Non-pigmented ciliary epithelial cell (primary cell): ENCODE measurements at regions not wholly inside any gene's neighbourhood (a gene's known extent, or its start where the extent isn't known, plus 50 kb on each side); places are given as distances from the start of the nearest gene placed in this dataset.
"Not testable (repeated sequence)": the region's sequence is repeated elsewhere in the genome, so short reads cannot be mapped to it uniquely, and the experiment has no call there.

Experiments used
- DNase-seq: peaks from one replicate; pipeline ENCODE4 v3.0.0-alpha.2; 2010; ENCODE audit warnings: low read depth

- no peak for DNase-seq
Observed at GRCh38 chr1:103469801-103470200, 55.7 kb upstream of the RNPC3 start.

DNA sequence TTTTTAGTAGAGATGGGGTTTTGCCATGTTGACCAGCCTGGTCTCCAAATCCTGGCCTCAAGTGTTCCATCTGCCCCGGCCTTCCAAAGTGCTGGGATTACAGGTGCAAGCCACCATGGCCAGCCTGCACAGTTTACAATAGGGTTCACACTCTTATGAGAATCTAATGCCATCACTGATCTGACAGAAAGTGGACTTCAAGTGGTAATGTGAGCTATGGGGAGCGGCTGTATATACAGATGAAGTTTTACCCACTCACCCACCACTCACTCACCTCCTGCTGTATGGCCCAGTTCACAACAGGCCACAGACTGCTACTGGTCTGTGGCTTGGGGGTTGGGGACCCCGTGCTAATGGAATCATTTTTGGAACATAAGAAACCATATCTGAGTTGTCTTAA, 58.4 kb upstream of the RNPC3 start:
- no peak for DNase-seq

GRCh38 chr1:103461161-103462105, 64.1 kb upstream of the RNPC3 start:
- DNase-seq = no peak

- no peak for DNase-seq
Observed at GRCh38 chr1:103460511-103460910, 65.0 kb upstream of the RNPC3 start.

GRCh38 chr1:103459346-103459745, 66.2 kb upstream of the RNPC3 start:
- DNase-seq = no peak

DNA sequence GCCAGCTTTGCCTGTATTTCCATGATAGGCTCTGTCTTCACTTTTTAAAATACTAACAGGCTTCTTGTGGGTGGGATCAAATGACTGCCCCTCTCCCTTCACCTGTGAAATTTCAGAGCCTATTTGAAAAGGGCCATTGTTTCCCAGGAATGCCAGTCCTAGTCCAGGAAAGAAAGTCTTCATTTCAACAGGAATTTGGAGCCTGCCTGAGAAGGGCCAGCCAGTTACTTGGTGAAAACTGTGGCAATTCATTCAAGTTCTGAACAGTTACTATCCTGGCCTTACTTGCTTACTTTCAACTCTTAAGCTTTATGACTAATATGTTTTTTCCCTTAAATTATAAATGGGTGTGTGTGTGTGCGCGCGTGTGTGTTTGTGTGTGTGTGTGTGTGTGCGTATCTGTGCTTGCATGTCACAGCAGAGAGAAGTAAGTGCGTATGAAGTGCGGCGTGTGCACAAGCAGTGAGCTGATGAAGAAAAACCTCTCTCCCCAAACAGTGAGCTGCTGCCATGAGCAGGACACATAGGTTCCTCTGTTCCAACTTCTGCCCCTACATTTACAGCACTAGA, 67.5 kb upstream of the RNPC3 start:
- no peak for DNase-seq

- DNase-seq = no peak
Observed at GRCh38 chr1:103448560-103448959, 76.9 kb upstream of the RNPC3 start.

GRCh38 chr1:103447471-103447870, 78.0 kb upstream of the RNPC3 start:
- DNase-seq = no peak

GRCh38 chr1:103441342-103441741, 84.2 kb upstream of the RNPC3 start:
- no peak for DNase-seq

DNA sequence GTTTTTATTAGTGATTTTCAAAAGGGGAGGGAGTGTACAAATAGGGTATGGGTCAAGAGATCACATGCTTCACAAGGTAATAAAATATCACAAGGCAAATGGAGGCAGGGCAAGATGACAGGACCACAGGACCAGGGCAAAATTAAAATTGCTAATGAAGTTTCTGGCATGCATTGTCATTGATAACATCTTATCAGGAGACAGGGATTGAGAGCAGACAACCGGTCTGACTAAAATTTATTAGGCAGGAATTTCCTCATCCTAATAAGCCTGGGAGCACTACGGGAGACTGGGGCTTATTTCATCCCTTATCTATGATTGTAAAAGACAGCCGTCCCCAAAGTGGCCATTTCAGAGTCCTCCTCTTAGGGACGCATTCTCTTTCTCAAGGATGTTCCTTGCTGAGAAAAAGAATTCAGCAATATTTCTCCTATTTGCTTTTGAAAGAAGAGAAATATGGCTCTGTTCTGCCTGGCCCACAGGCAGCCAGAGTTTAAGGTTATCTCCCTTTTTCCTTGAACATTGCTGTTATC, 88.9 kb upstream of the RNPC3 start:
- DNase-seq = not testable (repeated sequence)

DNA sequence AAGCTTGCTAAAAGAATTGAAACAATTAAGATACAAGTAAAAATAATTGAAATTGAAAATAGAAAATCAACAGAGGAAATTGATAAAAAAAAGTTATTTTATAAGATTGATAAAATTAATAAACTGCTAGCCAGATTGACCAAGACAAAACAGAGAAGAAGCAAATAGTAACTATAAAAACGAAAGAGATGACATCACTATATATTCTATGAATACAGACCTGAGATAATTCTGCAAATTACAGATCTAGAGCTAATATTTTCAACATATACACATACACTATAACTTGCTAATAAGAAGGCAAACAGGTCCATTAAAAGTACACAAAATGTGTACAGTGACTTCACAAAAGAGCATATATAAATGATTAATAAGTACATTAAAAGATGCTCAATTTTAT, 90.1 kb upstream of the RNPC3 start:
- DNase-seq = no peak

- no peak for DNase-seq
Observed at GRCh38 chr1:103424650-103425049, 100.8 kb upstream of the RNPC3 start.

GRCh38 chr1:103416681-103417286, 108.7 kb upstream of the RNPC3 start:
- no peak for DNase-seq

GRCh38 chr1:103387898-103388297, 137.6 kb upstream of the RNPC3 start:
- no peak for DNase-seq

DNA sequence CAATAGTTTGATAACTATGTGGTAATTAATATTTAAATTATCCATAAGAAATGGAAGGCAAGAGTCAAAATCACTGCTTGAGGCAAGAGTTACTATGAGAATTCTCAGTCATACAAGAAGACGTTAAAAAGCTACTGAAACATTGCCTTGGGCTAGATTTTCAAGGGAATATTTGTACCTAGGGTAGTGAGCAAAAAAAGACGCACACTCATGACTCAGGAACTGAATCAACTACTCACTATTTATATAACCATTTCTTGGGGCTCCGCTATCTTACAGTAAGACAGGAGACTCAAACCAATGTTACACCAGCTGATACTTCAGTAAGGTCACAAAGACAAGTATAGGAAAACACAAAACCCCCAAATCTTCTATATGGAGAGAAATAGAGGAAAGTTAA, 151.5 kb upstream of the RNPC3 start:
- peak; percentile 32 for DNase-seq

GRCh38 chr1:103372866-103373265, 152.6 kb upstream of the RNPC3 start:
- no peak for DNase-seq

DNA sequence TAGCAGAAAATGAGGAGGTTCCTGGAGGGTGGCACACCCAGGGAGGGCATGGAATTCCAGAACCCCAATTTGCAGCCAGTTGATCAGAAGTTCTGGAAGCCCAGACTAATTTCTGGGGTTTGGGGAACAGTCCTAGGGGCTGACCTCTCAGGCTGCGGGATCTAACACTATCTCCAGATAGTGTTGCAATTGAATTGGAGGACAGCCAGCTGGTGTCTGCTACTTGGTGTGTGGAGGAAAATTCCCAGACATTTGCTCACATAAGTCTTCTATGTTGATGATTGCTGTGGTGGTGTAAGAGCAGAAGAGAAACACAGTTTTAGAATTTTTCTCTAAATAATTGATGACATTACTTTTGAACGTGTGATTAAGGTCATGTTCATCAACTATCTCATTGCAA, 154.3 kb upstream of the RNPC3 start:
- peak; percentile 65 for DNase-seq

GRCh38 chr1:103367186-103367585, 158.3 kb upstream of the RNPC3 start:
- DNase-seq = no peak

GRCh38 chr1:103365860-103366569, 159.5 kb upstream of the RNPC3 start:
- no peak for DNase-seq

DNA sequence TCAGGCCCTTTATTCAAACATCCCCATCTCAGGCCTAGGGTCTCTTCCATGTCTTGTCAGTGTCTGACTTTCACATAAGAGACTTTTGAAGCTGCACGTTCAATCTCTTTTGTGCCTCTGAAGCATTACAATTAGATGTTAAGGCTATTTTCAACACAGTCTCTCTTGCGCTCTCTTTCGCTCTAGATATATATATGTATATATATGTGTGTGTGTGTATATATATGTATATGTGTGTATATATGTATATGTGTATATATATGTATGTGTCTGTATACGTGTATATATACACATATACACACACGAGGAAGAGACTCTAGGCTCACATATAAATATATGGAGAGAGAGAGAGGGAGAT, 162.5 kb upstream of the RNPC3 start:
- no peak for DNase-seq

- no peak for DNase-seq
Observed at GRCh38 chr1:103362348-103363007, 163.0 kb upstream of the RNPC3 start.

DNA sequence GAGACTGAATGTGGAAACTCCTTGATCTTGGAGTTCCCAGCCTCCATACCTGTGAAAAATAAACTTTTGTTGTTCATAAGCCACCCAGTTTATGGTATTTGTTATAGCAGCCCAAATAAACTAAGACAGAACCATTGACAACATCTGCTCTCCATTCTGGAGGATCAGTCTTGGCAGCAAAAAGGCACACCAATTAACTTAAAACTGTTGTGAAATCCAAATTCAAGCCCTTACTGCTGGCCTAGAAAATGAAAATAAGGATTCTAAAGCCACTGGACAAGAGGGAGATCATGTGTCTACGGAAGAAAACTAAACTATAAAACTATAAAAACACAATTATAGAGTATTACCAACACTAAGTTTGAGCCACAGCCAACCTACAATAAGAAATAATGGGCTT, 172.1 kb upstream of the RNPC3 start:
- DNase-seq = no peak
